Lower leg skin (tissue), 4 donors: ENCODE measurements at regions not wholly inside any gene's neighbourhood (a gene's known extent, or its start where the extent isn't known, plus 50 kb on each side); places are given as distances from the start of the nearest gene placed in this dataset.

Source experiments
- DNase-seq, 2 donors: peaks; one replicate each; pipeline ENCODE4 v3.0.0-alpha.2; 2019; ENCODE audit warnings: low spot score in 2 of 2
- H3K4me3 ChIP-seq: fragments of 200-600 bp; sonication (generic); 2 replicates; pipeline ENCODE4 v1.5.1; 2017; ENCODE audit warnings: mild to moderate bottlenecking, low read depth; ENCODE audit not compliant: poor library complexity, severe bottlenecking
- POLR2A ChIP-seq, 2 donors: fragments of 450-650 bp; IDR thresholded peaks; one replicate each; pipeline ENCODE4 v1.6.1; 2016 to 2017; ENCODE audit warnings: antibody characterized with exemption in 2 of 2, mild to moderate bottlenecking in 1 of 2, moderate library complexity in 1 of 2
- WGBS, 2 donors: methylation state at CpG; one replicate each; pipeline ENCODE4 v1.1.5; 2018; 5-methylcytosine and 5-hydroxymethylcytosine counted together
- intact Hi-C: fragments of 100-400 bp; cut with DNase I; formaldehyde crosslinking; loops from one replicate; pipeline ENCODE4 v1.15.0; 2023; ENCODE audit warnings: low total_unique reads
- TF ChIP-seq, protein P1 (sequence below), 3 donors: fragments of 450-650 bp; IDR thresholded peaks; one replicate each; pipeline ENCODE4 v1.5.1; 2016; ENCODE audit warnings: antibody characterized with exemption in 3 of 3, mild to moderate bottlenecking in 3 of 3, moderate library complexity in 2 of 3

DNA sequence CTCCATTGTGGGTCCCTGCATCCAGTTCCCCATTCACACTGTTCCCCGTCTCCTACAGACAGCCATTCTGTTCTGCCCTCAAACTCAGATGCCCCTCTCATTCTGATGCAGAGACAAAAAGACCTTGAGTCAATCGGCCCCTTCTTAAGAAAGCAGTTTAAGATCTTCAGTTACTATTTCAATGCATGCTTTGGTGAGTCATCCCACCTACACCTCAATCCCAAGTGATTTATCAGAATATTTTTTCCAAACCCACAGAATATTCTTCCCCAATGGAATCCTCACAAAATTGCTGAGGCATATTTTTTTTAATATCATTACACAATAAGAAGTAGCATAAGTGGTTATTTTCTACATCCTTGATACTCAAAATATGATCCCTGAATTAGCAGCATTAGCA lies 92.4 kb upstream of the SLC1A1 start:
- no peak for DNase-seq
- intact Hi-C loops, result no loop called here
- H3K4me3 ChIP-seq, result no peak overlapping the region
- no peak for TF ChIP-seq POLR2A (IDR thresholded peaks at IDR 0.05)
- TF ChIP-seq, protein P1, sequence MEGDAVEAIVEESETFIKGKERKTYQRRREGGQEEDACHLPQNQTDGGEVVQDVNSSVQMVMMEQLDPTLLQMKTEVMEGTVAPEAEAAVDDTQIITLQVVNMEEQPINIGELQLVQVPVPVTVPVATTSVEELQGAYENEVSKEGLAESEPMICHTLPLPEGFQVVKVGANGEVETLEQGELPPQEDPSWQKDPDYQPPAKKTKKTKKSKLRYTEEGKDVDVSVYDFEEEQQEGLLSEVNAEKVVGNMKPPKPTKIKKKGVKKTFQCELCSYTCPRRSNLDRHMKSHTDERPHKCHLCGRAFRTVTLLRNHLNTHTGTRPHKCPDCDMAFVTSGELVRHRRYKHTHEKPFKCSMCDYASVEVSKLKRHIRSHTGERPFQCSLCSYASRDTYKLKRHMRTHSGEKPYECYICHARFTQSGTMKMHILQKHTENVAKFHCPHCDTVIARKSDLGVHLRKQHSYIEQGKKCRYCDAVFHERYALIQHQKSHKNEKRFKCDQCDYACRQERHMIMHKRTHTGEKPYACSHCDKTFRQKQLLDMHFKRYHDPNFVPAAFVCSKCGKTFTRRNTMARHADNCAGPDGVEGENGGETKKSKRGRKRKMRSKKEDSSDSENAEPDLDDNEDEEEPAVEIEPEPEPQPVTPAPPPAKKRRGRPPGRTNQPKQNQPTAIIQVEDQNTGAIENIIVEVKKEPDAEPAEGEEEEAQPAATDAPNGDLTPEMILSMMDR (IDR thresholded peaks at IDR 0.05), result no peak
- 67 to 76% methylated on average over 2 of the region's 2 CpGs for WGBS, 2 donors

DNA sequence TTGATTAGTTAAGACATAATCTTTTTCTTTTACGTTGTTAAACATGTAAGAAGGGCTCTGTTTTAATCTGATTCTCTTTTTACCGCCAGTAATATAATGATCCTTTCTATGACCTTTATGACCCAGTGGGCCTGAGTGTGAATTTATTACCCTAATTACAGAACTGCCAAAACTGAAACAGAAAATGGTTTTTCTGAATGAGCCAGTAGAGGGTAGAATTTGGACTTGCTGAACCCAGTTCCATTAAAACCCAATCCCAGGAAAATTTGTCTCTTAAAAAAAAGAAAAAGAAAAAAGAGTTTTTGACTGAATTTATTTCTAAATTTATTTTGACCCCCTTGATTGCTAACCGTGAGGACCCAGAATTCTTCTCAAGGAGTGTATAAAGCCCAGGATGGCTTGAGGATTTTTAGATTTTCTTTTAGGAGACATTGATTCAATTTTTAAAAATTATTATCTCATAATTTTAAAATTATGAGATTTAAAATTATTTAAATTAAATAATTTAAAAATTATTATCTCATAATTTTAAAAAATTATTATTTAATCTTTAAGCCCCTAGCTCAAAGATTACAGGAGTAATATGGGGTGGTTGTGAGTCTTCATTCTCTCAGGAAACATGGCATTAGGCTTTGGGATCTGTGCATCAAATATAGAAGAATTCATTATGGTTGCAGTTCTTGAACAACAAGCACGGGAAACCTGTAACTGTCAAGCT lies 94.1 kb upstream of the GLIS3 start:
- no peak for TF ChIP-seq POLR2A (IDR thresholded peaks at IDR 0.05)
- TF ChIP-seq, protein P1 (IDR thresholded peaks at IDR 0.05), result no peak
- H3K4me3 ChIP-seq, result no peak overlapping the region
- intact Hi-C loops, result no loop called here
- WGBS, 2 donors, result 79 to 84% methylated on average over 4 of the region's 4 CpGs
- no peak for DNase-seq

GRCh38 chr9:4389755-4390154 lies 89.9 kb upstream of the GLIS3 start:
- H3K4me3 ChIP-seq, result no peak overlapping the region
- no peak for TF ChIP-seq POLR2A (IDR thresholded peaks at IDR 0.05)
- TF ChIP-seq, protein P1 (IDR thresholded peaks at IDR 0.05), result no peak
- DNase-seq, result no peak
- WGBS, 2 donors, result 72 to 77% methylated on average over 4 of the region's 4 CpGs
- intact Hi-C loops, result no loop called here

- WGBS, 2 donors, result 69 to 80% methylated on average over 5 of the region's 5 CpGs
- intact Hi-C loops, result no loop called here
- H3K4me3 ChIP-seq, result no peak overlapping the region
- TF ChIP-seq POLR2A (IDR thresholded peaks at IDR 0.05), result no peak
- TF ChIP-seq, protein P1 (IDR thresholded peaks at IDR 0.05), result no peak
- no peak for DNase-seq
Observed at GRCh38 chr9:4389003-4389402, 89.1 kb upstream of the GLIS3 start.

DNA sequence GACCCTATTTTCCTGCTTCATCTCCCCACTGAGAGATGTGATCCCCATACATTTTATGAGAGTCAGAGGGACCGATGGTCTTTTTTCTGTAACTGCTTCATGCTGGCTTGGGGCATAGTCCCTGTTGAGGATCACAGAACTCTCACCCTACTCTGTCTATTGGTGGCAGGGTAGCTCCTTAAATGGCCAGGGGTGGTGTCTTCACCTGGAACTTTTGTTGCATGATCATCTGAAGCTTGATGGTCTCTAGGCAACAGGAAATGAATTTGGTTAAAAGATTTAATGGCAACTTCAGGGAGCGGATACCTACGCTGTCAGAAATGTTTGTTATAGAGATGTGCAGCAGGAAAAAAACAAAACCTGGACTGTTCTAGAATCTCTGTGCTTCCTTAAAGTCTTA lies 87.0 kb upstream of the GLIS3 start:
- 88 to 93% methylated on average over 3 of the region's 3 CpGs for WGBS, 2 donors
- DNase-seq, result no peak
- intact Hi-C loops, result no loop called here
- TF ChIP-seq POLR2A (IDR thresholded peaks at IDR 0.05), result no peak
- TF ChIP-seq, protein P1 (IDR thresholded peaks at IDR 0.05), result no peak
- no peak overlapping the region for H3K4me3 ChIP-seq

GRCh38 chr9:4384750-4385149 lies 84.9 kb upstream of the GLIS3 start:
- TF ChIP-seq, protein P1 (IDR thresholded peaks at IDR 0.05), result no peak
- TF ChIP-seq POLR2A (IDR thresholded peaks at IDR 0.05), result no peak
- DNase-seq, result no peak
- 66 to 71% methylated on average over 5 of the region's 5 CpGs for WGBS, 2 donors
- intact Hi-C loops, result loop anchor here (5.0 kb wide), 1 partner anchor 223 kb away; no protein-coding TSS in a partner anchor
- H3K4me3 ChIP-seq, result no peak overlapping the region
